H1 (cell line): ENCODE measurements at regions not wholly inside any gene's neighbourhood (a gene's known extent, or its start where the extent isn't known, plus 50 kb on each side); places are given as distances from the start of the nearest gene placed in this dataset.

Experiments used
- CEBPB ChIP-seq: IDR thresholded peaks from 2 replicates; pipeline ENCODE4 v1.6.1; 2012; ENCODE audit warnings: low read depth, low read length
- CTCF ChIP-seq, 3 experiments: IDR thresholded peaks; 1 replicate in 2 of 3; 2 replicates in 1 of 3; pipeline versions ENCODE4 v1.5.1 to v1.6.1; 2011; ENCODE audit warnings: low read length in 3 of 3, mild to moderate bottlenecking in 3 of 3, inconsistent platforms in 2 of 3, low read depth in 1 of 3, moderate library complexity in 1 of 3; ENCODE audit not compliant: insufficient read depth in 1 of 3; ENCODE audit errors: control extremely low read depth in 1 of 3
- JUN ChIP-seq: IDR thresholded peaks from 2 replicates; pipeline ENCODE4 v1.6.1; 2011; ENCODE audit warnings: low read depth, mild to moderate bottlenecking, improper control_type of control experiment, low read length
- POLR2AphosphoS5 ChIP-seq: IDR thresholded peaks from 2 replicates; pipeline ENCODE4 v1.6.1; 2011; ENCODE audit warnings: low read depth, low read length
- SRF ChIP-seq: IDR thresholded peaks from 2 replicates; pipeline ENCODE4 v1.6.1; 2011; ENCODE audit warnings: mild to moderate bottlenecking, low read depth, low read length, moderate library complexity
- TAF7 ChIP-seq: optimal IDR thresholded peaks from 2 replicates; pipeline ENCODE3; 2011; ENCODE audit warnings: low read depth, mild to moderate bottlenecking, inconsistent platforms, low read length, moderate library complexity, borderline replicate concordance

DNA sequence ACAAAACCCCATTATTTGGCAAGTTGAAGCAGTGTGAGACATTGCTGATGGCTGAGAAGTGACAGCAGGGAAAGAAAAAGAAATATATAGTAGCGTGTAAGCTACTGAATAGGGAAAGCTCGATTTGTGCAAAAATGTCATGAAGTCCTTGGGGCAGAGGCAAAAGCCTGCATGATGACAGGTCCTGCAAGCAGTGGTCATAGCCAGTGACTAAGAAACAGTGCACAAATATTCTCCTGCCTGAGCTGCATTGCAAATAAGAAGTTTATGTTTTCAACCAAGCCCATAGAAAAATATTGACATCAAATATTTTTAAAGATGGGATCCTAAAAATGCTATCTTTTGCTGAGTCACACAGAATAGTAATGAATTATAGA lies 270.0 kb downstream of the SLITRK6 start:
- TF ChIP-seq POLR2AphosphoS5 (no peak), TAF7 (no peak), JUN (no peak), SRF (no peak), CTCF (IDR thresholded peaks at IDR 0.05; ENCODE audit: control extremely low read depth in 1 of 3, insufficient read depth in 1 of 3, low read depth in 1 of 3, low read length in 3 of 3) (no peak), CEBPB (no peak)
